D721Med (cell line): ENCODE measurements at regions not wholly inside any gene's neighbourhood (a gene's known extent, or its start where the extent isn't known, plus 50 kb on each side); places are given as distances from the start of the nearest gene placed in this dataset.
"Not testable (repeated sequence)": the region's sequence is repeated elsewhere in the genome, so short reads cannot be mapped to it uniquely, and the experiment has no call there.

Source experiments
- DNase-seq: peaks from one replicate; pipeline ENCODE4 v3.0.0; 2011; ENCODE audit warnings: low spot score; ENCODE audit not compliant: insufficient read length
- FAIRE-seq: peaks from 2 replicates; lab custom pipeline; 2011; peaks lifted over from hg19 to GRCh38; lab: Jason Lieb, UNC
- CTCF ChIP-seq: IDR thresholded peaks from 2 replicates; pipeline ENCODE4 v1.5.1; 2012; ENCODE audit warnings: mild to moderate bottlenecking, control low read depth; ENCODE audit not compliant: insufficient read depth; ENCODE audit errors: missing control alignments

GRCh38 chr10:108566316-108567107 lies 1356.8 kb downstream of the XPNPEP1 start:
- FAIRE-seq (no peak), DNase-seq (no peak)
- no peak for TF ChIP-seq CTCF

GRCh38 chr10:108562105-108562504 lies 1361.2 kb downstream of the XPNPEP1 start:
- no peak for FAIRE-seq
- TF ChIP-seq CTCF = no peak
- no peak for DNase-seq

GRCh38 chr10:108561649-108562048 lies 1361.7 kb downstream of the XPNPEP1 start:
- FAIRE-seq = no peak
- DNase-seq = no peak
- TF ChIP-seq CTCF = no peak

GRCh38 chr10:108560488-108560887 lies 1362.8 kb downstream of the XPNPEP1 start:
- DNase-seq = no peak
- FAIRE-seq = no peak
- TF ChIP-seq CTCF = no peak

GRCh38 chr10:108556186-108556585 lies 1367.1 kb downstream of the XPNPEP1 start:
- DNase-seq = no peak
- FAIRE-seq = no peak
- TF ChIP-seq CTCF = no peak

- TF ChIP-seq CTCF = no peak
- no peak for FAIRE-seq
- DNase-seq = no peak
Measured at GRCh38 chr10:108545921-108546320, 1377.4 kb downstream of the XPNPEP1 start.

GRCh38 chr10:108544500-108545120 lies 1378.7 kb downstream of the XPNPEP1 start:
- DNase-seq (no peak), FAIRE-seq (no peak)
- TF ChIP-seq CTCF = peak; percentile 65

GRCh38 chr10:108533551-108533950 lies 1369.0 kb upstream of the SORCS1 start:
- DNase-seq, FAIRE-seq: not testable (repeated sequence)
